HG03108 (cell line): ENCODE measurements at regions not wholly inside any gene's neighbourhood (a gene's known extent, or its start where the extent isn't known, plus 50 kb on each side); places are given as distances from the start of the nearest gene placed in this dataset.

Source experiments
- ATAC-seq: cut with Tn5 transposase; IDR thresholded peaks from one replicate; pipeline ENCODE4 v1.9.1; 2021; ENCODE audit warnings: moderate library complexity; ENCODE audit not compliant: unreplicated experiment

DNA sequence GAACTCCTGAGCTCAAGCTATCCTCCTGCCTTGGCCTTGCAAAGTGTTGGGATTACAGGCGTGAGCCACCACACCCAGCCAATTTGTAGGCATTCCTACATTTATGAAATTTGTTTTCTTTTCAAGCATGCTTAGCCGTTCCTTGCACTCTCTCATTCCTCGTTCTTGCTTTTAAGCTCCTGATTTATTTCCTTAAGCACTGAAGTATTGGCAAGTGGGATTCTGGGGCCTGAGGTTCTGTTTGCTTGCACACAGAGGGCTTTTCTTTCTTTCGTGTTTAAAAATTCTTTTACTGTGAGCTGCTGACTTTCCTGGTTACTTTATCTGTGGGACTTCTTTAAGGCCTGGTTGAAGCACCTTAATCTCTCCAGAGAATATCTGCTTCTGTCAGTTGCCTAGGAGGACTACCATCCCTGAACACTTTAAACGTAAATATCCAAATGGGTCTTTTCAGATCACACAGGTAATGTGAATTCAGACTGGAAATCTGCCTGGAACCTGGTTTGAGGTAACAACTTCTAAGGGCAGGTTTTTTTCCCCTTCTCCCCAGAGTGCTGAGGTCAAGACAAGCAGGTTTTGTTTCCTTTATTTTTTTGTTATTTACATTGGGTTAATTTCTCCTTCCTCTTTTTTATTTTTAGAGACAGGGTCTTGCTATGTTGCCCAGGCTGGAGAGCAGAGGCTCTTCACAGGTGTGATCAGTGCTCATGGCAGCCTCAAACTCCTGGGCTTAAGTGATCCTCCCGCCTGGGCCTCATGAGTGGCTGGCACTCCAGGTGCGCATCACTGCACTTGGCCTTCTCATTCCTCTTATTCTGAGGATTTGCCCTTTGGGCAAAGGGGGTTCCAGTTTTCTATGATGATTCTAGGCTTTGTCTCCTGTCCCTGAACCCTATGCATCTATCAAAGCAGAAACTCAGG, 102.9 kb downstream of the PFKFB3 start:
- no peak for ATAC-seq

DNA sequence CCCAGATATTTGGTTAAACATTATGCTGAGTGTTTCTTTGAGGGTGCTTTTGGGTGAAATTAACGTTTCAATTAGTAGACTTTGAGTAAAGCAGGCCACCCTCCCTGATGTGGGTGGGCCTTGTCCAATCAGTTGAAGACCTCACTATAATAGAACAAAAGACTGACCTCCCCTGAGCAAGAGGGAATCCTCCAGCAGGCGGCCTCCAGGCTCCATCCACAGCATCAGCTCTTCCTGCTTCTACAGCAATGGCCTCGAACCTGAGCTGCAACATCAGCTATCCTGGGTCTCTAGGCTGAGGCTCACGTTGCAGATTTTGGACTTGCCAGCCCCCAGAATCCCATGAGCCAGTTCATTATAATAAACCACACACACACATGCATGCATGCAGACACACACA, 104.2 kb downstream of the PFKFB3 start:
- ATAC-seq, result no peak

DNA sequence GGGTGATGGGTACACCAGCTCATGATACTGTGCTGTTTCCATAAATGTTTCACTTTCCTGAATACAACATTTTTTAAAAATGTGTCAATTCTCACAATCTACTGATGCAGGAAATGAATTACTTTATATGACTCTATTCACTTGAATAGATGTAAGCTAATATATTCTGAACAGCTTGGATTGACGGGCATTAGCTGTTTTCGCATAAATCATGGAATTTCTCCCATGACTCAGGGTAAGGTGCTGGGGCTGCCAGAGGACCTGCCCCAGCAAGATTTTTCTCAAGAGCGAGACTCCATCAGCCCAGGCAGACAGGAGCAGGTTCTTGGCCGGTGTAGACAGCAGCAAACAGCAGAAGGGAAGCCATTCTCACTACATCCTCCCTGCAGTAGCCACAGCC, 107.1 kb downstream of the PFKFB3 start:
- no peak for ATAC-seq

DNA sequence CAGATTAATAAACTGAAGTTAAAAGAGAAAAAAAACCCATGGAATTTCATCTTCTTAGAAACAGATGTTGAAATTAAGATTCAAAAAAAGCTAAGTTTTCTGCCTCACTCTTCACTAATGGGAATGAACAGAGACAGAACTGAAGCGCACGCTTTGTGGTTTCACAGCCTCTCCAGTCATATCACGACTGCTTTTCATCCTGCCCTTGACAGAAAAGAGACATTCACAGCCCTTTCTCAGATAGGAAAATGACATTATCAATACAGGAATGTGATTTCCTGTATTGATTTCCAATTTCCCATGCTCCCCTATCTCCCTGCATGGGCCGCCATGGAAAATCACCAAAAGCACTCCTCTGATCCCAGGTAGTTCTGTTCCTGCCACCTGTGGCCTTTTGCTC, 108.2 kb downstream of the PFKFB3 start:
- ATAC-seq, result no peak

DNA sequence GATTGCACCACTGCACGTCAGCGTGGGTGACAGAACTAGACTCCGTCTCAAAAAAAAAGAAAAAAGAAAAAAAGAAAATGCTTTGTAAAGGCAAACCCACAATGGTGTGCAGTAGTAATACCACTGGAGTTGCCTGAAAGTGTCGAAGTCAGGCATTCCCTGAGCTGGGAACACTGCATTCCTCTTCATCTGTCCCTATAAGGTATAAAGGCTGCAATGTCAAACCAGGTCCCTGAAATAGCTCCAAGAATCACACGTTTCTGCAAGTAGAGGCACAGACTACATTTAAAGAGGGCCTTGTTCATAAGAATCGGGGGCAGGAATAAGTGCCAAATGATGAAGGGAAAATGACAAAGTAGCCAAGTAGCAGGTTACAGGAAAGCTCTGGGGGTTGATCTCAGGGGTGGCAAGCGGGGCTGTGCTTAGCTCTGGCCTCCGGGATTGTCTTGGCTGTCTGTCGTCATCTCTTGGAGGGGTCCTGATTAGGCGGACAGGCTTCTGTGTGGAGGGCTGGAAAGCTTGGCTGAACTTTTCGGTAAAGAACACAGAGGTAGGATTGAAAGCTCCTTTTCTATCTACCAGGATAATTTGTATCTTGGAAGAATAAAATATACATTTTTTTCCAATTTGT, 109.1 kb downstream of the PFKFB3 start:
- ATAC-seq, result no peak

DNA sequence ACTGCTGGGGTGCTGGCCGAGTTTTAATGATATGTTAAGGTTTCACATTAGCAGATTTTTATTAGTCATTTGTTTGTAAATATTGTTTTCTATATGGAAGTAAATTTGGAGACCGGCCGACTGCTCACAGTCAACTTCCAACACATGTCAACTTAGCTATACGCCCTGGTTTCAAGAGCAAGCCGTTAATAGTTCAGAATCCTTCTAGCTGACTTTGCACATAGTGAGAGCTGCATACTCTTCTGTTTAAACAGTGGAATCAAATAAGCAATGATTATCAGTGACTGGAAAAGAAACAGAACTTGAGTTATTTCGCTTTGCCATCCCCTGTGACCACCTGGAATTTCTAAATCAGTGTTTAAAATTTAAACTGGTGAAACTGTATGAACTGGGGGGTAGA, 109.9 kb downstream of the PFKFB3 start:
- no peak for ATAC-seq

DNA sequence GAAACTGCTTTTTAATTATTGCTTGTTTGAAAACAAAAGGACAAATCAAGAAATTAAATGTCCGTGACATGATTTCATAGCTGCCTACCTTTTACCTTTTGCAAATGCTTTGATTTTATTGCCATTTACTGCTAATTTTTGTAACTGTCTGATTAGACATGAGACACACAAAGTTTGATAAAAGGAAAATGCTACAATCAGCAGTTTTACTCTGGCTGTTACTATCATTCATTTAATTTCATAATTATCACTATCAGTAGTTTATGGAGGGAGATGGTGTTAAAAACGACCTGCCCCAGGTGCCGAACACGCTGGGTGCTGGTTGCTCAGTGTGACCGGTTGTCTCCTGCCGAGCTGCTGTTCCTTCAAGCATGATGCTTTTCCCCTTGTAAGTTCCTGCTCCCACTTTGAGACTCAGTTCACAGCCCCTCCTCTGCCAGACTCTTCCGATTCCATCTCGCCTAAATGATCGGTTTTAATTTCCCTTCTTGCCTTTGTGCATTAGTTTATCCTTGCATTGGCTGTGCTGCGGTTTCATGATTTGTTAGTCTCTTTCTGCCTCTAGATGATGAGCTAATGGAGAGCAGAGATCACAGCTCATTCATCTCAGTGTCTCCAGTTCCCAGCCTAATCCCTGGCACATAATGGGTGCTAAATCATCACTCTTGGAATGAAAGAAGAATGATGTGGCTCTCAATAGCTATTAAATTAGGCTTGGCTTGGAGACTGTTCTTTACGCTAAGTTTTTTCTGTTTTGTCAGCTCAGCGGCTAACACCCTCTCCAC, 110.6 kb downstream of the PFKFB3 start:
- ATAC-seq, result no peak

DNA sequence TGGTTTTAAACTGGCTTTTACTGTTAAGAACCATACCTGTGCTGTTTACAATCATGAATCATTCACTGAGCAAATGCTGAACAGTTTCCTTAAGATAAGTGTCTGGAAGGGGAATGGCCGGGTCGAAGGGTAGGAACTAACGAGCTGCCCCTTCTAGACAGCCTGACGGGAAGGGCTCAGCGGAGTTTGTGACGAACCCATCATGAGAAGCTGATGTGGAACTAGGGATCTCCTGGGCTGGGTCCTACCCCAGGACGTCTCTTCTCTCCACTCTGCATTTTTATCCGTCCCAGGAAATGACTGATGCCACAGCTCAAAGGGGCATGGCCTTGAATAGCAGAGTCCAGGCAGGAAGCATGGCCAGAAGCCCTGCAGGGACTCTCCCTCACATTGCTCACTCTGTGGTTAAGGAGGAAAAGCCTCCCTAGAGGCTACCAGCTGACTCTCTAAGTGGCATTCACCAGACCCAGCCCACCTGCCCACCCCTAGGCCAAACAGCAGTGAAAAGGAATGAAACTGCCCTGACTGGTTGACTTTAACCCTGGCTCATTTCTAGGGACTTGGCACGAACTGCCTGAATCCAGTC, 112.0 kb downstream of the PFKFB3 start:
- ATAC-seq, result no peak

DNA sequence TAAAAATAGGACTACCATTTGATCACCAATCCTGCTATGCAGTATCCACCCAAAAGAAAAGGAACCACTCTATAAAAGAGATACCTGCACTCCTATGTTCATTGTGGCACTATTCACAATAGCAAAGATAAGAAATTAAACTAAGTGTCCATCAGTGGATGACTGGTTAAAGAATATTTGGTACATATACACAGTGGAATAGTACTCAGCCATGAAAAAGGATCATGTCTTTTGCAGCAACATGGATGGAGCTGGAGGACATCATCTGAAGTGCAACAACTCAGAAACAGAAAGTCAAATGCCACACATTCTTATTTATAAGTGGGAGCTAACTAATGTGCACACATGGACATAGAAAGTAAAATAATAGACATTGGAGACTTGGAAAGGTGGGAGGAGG, 116.4 kb downstream of the PFKFB3 start:
- ATAC-seq, result no peak

DNA sequence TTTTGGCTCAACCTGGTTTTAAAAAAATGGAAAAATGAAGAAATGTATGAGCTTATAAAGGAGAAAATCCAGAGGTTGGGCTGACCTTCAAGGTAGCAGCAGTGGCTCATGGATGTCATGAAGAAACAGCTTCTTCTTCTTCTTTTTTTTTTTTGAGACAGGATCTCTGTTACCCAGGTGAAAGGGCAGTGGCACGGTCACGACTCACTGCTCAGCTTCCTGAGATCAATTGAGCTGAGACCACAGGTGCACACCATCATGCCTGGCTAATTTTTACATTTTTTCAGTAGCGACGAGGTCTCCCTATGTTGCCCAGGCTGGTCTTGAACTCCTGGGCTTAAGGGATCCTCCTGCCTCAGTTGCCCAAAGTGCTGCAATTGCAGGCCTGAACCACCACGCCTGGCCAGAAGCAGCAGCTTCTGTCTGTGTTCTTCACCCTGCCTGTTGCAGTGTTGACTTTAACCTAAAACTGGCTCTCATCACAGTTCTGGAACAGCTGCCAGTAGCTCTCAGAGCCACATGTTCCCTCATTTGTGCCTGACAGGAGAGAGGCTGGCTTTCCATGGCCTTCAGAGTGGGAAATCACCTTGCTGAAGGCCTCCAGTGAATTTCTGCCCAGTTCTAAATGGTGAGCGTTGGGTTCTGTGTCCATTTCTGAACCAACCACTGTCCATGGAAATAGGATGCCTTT, 117.7 kb downstream of the PFKFB3 start:
- ATAC-seq, result peak; percentile 86

DNA sequence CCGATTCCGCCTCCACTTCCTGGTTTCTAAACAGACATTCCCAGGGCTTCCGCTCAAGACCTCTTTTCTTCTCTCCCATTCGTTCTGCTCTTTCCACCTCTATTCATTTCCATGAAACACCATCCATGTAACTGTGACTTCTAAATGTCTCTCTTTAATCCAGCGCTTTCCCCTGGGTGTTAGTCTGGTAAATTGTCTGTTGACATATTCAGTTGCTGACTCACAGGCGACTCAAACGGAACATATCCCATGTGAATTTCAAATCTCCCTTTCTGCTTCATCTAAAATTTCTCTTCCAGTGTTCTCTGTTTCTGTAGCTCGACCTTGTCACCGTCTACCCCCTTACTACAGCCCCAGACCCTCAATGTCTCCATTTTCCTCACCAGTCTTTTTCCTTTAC, 119.1 kb downstream of the PFKFB3 start:
- ATAC-seq, result no peak

DNA sequence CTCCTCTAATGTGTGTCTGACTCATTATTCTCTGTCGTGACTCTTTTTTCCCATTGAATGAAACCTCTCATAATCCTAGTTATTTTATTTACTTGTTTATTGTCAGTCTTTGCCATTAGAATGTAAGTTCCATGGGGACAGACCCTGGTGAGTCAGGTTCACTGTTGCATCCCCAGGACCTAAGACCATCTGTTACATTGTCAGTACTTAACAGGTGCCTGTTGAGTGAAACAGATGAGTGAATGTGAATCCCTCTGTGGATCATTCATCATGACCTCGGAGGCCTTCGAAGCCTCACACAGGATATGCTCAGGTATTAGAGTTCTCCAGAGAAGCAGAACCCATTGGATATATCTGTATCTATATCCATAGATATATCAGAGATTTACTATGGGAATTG, 120.1 kb downstream of the PFKFB3 start:
- no peak for ATAC-seq

DNA sequence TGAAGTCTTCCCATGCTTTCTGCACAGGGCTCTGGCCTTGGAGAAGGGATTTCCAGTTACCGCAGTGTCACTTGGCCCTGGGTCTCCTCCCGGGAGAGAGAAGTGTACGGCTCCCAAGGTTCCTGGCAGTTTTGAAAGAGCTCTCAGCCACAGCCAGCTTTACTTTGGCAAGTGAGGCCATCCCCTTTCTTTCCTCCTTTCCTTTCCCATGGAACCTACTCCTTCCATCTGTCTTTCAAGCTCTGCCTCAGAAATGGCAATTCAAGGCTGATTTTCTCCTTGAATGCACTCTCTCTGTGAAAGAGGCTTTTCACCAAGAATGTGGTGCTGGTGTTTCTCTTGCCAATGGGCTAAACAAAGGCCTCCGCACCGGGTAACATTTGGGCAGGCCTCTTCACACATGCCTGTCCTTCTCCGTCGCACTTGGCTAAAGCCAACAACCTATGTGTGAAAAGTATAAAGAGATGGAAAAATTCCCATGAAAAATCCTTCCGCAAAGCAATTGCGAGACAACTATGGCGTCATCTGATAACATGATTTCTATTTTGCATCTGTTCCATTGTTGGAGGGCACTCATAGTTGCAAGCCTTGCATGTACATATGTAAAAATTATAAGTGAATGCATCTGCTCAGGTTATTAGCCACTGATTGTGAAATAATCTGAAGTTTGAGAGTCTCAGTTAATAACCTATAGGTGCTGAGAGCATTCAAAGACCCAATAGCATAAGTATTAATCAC, 125.4 kb downstream of the PFKFB3 start:
- ATAC-seq, result no peak

DNA sequence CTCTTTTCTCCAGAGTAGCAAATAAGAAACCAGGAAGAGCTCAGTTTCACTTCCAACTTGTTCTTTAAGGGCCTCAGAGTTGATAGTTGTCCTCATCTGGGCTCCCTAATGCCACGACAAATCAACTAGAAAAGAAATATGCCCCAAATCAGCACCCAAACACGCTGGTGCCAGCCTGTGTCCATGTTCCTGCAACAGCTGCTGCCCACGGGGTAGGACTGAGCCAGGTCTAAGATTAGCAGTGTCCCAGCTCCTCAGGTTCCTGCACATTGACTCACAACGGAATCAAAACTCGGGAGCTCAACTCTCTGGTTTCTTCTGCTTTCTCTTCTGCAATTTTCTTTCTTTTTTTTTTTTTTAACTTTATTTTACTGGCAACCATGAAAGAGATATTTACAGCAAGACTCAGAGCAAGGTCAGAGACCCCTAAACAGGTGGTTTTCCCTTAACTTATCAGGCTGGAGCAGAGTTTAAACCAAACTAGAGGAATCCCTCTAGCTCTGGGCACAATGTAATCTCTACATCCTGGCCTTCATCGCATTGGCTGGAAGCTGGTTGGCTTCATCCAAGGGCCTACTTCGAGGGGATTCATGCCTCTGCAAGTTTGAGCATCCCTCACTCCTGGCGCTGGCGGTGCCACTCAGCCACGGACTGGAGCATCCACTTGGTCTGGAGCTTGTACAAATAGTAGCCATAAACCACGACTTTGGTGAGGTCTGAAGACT, 126.1 kb downstream of the PFKFB3 start:
- no peak for ATAC-seq

DNA sequence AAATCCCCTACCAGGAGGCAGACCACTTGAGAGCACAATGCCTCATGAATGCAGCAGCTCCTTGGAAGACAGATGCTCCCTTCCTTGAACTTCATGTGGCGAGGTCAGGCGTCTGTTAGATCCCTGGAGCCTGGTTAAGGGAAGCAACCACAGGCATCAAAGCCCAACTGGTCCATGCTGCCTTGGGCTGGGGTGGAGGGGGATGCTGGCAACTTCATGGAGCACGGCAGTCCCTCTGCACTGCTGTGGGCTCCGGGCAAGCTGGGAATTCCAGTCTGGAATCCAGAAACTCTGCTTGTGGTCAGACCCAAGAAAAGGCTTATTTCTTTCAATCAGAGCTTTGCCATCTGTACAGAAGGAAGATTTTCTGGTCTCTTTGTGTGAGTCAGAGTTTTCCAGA, 130.4 kb downstream of the PFKFB3 start:
- ATAC-seq, result no peak

DNA sequence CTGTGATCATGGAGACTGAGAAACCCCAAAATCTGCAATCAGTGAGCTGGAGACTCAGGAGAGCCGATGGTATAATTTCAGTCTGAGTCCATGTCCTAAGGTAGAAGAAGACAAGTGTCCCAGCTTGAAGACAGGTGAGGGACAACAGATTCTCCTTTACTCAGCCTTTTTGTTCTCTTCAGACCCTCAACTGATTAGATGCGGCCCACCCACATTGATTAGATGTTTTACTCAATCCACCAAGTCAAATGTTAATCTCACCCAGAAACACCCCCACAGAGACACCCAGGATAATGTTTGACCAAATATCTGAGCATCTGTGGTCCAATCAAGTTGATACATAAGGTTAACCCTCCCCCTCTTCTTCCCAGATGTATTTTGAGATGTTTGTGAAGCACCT, 131.2 kb downstream of the PFKFB3 start:
- no peak for ATAC-seq

DNA sequence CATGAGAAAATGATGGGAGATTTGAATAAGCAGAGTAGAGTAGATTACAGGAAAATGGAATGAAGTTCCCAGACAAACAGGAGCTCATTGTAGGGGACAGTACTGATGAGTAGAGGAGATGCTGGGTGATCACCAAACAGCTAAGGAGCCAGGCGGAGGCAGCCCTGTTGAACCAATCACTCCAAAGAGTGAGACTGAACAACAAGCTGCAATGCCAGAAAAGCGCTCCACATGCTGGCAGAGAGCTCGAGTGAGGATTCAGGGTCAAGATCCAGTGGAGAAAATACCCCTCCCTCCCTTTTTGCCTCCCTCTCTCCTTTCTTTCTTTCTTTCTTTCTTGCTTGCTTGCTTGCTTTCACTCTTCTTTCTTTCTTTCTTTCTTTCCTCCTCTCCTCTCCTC, 133.3 kb downstream of the PFKFB3 start:
- no peak for ATAC-seq

DNA sequence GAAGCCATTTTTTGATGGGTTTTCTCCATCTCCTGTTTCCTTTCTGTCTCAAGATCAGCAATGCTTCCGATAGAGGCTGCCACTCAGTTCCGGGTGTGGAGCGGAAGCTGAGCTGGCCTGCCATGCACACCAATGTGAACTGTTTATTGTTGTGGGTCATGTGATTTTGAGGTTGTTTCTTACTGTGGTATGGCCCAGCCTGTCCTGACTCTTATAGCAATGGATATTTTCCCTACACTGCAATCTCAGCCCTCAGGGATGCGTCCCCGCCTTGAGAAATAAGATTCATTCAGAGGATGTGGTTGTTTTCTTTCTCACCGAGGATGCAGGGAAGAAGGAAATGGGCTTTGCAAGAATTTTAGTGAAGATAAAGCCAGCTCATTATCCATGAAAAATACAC, 134.7 kb downstream of the PFKFB3 start:
- ATAC-seq, result no peak

DNA sequence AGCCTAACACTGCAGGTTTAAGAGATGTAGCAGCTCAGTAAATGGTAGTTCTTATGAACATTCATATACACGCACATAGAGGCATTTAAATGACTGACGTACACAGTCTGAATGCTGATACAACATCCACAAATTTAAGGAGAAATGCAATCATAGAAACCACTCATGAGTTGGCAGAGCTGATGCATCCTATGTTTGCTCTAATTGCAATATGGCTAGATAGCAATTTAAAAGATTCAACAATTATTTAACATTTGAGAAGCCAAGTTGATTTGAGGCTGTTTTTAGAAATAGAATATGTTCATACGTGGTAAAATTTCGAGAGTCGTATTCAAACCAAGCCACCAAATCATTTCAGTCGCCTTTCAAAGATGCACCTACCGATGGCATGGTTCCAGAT, 135.6 kb downstream of the PFKFB3 start:
- no peak for ATAC-seq
